ENCODE measurements at regions not wholly inside any gene's neighbourhood (a gene's known extent, or its start where the extent isn't known, plus 50 kb on each side); places are given as distances from the start of the nearest gene placed in this dataset.

- H3K36me3 Mint-ChIP-seq (ENCODE audit: unreplicated experiment), result no peaks in the 10 kb centered on the region
- no peak overlapping the region for H3K4me3 Mint-ChIP-seq (ENCODE audit: unreplicated experiment)
- H3K27me3 Mint-ChIP-seq (ENCODE audit: unreplicated experiment), result peaks cover 34% of the 10 kb centered on the region
- no peak for TF ChIP-seq CTCF (IDR thresholded peaks at IDR 0.05)
- H3K4me1 Mint-ChIP-seq (ENCODE audit: unreplicated experiment), result peaks cover 2% of the 10 kb centered on the region
- peak; percentile 83 for DNase-seq (ENCODE audit: extremely low spot score, unreplicated experiment)
- peaks cover 2% of the 10 kb centered on the region for H3K9me3 Mint-ChIP-seq (ENCODE audit: unreplicated experiment)
- H3K27ac Mint-ChIP-seq (ENCODE audit: unreplicated experiment), result no peak overlapping the region
Measured at GRCh38 chr9:126225611-126226609, 100.7 kb upstream of the MVB12B start.

DNA sequence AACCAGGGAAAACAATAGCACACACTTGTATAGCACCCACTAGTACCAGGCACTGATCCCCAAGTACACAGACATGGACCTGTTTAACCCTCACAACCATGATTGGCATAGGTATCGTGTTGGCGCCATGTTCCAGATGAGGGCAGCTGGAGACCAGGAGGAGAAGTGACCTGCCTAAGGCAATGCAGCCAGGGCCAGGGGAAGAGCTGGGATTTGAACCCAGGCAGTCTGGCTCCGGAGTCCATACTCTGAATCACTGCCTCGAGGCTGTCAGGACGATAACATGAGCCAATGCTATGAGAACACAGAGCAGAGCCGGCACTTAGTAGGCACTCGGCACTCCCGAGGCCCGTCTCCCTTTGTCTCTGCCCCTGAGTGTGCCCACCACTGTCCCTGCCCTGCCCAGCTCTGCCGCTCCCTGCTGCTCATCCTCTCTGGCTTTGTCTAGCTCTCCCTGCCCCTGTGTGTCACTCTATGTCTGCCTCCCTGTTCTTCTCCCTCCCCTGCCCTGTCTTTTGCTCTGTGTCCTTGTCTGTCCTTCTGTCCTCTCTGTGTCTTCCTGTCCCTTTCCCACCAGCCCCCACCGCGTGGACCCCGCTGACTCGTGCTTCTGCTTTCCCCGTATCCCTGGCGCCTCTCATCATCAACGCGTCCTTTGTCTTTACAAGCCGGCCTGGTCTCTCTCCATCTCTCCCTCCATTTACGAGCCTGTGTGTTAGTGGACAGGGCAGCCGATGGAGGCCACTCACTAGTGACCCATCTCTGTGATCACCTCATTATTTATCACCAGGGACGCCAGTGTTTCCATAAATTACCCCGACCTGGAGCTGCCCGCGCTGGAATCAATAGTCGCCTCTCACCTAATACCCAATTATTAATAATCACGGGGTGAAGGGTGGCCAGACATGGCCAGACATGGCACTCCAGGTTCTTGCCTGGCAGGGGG, 99.4 kb upstream of the MVB12B start:
- no peaks in the 10 kb centered on the region for H3K36me3 Mint-ChIP-seq (ENCODE audit: unreplicated experiment)
- H3K9me3 Mint-ChIP-seq (ENCODE audit: unreplicated experiment), result no peaks in the 10 kb centered on the region
- H3K4me1 Mint-ChIP-seq (ENCODE audit: unreplicated experiment), result peaks cover 2% of the 10 kb centered on the region
- H3K27me3 Mint-ChIP-seq (ENCODE audit: unreplicated experiment), result peaks cover 34% of the 10 kb centered on the region
- H3K27ac Mint-ChIP-seq (ENCODE audit: unreplicated experiment), result no peak overlapping the region
- TF ChIP-seq CTCF (IDR thresholded peaks at IDR 0.05), result no peak
- DNase-seq (ENCODE audit: extremely low spot score, unreplicated experiment), result peak; percentile 77
- H3K4me3 Mint-ChIP-seq (ENCODE audit: unreplicated experiment), result no peak overlapping the region

DNA sequence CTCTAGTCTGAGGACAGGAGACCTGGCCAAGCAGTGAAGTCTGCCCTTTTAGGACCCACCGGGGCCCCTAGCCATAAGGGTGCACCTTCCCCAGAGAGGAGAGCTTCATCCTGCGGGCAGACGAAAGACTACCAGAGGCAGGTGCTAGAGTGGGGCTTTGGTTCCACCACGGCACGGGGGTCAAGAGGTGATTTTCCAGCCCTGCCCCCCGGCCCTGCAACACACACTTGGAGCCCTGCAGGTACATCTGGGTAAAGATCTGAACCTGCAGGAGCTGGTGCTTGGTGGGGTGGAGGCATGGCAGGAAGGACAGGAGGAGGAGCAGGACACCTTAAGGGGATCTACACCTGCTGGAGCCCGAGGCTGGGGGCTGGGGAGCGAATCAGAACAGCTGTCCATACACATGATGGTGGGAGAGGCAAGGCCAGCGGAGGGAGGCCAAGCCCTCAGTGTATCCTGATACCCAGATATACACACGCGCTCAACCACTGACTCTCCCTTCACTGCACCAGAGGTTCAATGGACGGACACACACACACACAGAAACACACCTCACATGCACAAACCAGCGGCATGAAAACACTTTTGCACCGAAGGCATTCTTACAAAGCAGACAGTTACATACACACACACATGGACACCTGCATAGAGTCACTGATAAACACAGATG, 98.4 kb upstream of the MVB12B start:
- H3K27me3 Mint-ChIP-seq (ENCODE audit: unreplicated experiment), result peaks cover 34% of the 10 kb centered on the region
- H3K4me3 Mint-ChIP-seq (ENCODE audit: unreplicated experiment), result no peak overlapping the region
- H3K27ac Mint-ChIP-seq (ENCODE audit: unreplicated experiment), result no peak overlapping the region
- H3K9me3 Mint-ChIP-seq (ENCODE audit: unreplicated experiment), result no peaks in the 10 kb centered on the region
- TF ChIP-seq CTCF (IDR thresholded peaks at IDR 0.05), result no peak
- H3K36me3 Mint-ChIP-seq (ENCODE audit: unreplicated experiment), result no peaks in the 10 kb centered on the region
- H3K4me1 Mint-ChIP-seq (ENCODE audit: unreplicated experiment), result peaks cover 2% of the 10 kb centered on the region
- peak; percentile 71 for DNase-seq (ENCODE audit: extremely low spot score, unreplicated experiment)

DNA sequence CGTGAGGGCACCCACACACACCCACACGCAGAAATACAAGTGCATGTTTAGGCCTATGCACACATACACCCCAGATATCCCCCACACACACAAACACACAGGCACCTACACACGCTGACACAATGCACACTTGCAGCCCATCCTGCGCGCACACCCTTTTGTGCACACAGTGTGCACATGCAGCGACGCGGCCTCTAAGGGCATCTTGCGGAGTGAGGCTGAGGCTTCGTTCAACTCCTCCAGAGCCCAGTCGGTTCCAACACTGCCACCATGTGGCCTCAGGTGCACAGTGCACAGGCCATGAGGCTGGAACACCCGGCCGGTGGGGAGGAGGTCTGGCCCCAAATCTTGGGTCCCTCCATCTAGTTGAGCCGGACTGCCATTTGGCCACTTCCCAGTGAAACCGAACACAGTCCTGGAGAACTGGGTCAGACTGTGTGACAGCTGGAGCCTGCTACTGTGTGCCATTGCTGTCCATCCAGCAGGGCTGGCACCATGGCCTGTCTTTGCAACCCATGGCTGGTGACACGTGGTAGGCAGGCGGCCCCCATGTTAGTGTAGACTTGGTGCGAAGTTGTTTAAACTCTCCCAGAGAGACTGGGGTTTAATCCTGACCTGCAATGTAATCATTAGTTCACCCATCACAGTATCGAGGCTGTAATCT, 97.7 kb upstream of the MVB12B start:
- H3K9me3 Mint-ChIP-seq (ENCODE audit: unreplicated experiment), result no peaks in the 10 kb centered on the region
- H3K27me3 Mint-ChIP-seq (ENCODE audit: unreplicated experiment), result peaks cover 32% of the 10 kb centered on the region
- H3K4me1 Mint-ChIP-seq (ENCODE audit: unreplicated experiment), result peaks cover 2% of the 10 kb centered on the region
- H3K36me3 Mint-ChIP-seq (ENCODE audit: unreplicated experiment), result no peaks in the 10 kb centered on the region
- peak; percentile 90 for DNase-seq (ENCODE audit: extremely low spot score, unreplicated experiment)
- TF ChIP-seq CTCF (IDR thresholded peaks at IDR 0.05), result peak; percentile 97
- no peak overlapping the region for H3K27ac Mint-ChIP-seq (ENCODE audit: unreplicated experiment)
- H3K4me3 Mint-ChIP-seq (ENCODE audit: unreplicated experiment), result no peak overlapping the region
